ENCODE measurements at regions not wholly inside any gene's neighbourhood (a gene's known extent, or its start where the extent isn't known, plus 50 kb on each side); places are given as distances from the start of the nearest gene placed in this dataset.
"Not testable (repeated sequence)": the region's sequence is repeated elsewhere in the genome, so short reads cannot be mapped to it uniquely, and the experiment has no call there.

DNA sequence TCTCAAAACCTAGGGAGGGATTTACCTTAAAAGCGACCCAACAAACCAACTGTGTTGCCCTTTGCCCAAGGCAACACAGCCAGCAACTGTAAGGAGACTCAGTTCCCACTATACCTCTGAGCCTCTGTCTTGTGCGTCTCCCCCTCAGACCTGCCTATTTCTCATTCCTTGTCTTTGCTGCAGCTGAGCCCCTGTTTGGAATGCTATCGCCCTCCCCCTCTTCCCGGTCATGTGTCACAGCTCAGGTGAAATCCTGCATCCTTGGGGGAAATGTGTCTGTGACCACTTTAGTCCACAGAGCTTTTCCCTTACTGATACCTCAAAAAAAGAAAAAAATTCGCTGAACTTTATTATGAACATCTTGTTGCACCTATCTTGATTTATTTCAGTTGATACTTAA, 52.0 kb upstream of the LRIG1 start:
- no peak for DNase-seq

DNA sequence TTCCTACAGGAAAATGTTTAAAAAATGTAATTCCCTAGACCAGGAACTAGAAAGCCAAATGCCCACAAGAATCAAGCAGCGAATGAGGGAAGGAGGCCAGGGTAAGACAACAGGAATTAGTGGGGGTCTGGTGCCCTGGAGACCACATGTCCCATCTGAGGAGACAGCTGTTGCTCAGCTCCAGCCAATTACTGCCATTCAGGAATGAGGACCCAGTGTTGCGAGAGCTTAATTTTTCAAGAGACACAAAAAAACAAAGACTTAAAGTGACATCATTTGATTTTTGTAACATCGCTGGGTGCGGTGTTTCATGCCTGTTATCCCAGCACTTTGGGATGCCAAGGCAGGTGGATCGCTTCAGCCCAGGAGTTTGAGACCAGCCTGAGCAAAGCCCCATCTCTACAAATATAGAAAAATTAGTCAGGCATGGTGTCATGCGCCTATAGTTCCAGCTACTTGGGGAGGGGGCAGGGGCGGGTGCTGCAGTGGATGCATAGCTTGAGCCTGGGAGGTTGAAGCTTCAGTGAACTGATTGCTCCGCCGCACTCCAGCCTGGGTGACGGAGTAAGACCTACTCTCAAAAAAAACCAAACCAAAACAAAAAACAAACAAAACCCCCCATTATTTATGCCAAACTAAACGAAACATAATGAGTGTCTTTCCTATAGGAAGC, 52.8 kb upstream of the LRIG1 start:
- DNase-seq: no peak

DNA sequence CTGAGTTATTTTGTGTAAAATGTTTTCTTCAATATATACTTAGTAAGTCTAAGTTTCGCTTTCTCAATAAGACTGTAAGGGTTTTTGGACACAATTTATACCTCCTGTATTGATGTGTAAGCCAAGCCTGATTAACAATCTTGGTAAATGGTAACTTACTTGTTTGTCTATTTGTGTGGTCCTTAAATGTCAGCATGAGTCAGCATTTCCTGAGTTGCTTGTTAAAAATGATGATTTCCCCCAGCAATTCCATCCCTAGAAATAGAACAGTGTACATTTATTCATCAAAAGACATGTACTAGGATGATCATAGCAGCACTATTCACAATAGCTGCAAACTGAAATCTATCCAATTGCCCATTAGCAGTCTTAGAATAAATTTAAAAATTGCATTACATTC, 53.4 kb upstream of the LRIG1 start:
- DNase-seq: no peak

DNA sequence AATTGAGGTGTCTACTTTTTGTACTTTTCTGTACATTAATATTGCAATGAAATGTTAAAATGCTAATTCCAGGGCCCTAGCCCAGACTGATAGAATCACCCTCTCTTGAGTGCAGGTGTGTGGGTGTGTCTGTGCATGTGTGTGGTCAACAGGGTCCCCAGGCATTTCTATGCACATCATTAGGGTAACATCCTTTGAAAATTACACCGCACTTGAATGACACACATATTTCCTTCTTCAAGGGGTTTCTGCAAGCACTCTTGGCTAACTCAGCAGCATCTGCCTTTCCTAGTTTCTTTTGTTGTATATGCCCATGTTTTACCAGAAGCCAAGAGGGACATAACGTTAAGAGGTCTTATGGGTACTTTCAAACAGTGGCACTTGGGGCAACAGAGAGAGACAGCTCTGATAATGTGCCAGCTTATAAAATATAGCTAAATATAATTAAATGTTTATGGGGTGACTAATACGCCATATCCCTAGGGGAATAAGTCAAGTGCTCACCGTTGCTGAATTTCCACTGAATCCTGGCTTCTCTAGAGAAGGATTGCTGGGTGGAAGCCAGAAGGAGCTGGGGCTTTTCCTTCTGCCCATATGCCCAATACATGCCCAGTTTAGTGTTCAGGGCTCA, 54.5 kb upstream of the LRIG1 start:
- no peak for DNase-seq

DNA sequence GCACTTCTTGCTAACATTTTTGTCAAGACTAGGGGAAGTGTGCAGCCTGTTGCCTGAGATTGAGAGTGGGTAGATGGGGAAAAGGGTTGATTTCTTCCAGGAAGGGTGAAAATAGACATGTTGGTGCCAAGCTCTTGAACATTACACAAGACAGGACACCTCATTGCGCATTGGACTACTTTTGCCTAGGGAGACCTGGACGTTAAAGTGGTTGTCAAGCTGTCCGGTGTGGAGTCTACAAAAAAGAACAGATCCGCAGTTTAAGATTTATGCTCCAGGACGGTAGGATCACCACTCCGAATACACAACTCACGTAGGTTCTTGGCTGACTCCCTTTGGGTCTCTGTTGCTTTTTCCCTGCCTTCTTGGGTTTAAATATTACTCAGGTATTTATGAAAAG, 56.3 kb upstream of the LRIG1 start:
- no peak for DNase-seq

DNA sequence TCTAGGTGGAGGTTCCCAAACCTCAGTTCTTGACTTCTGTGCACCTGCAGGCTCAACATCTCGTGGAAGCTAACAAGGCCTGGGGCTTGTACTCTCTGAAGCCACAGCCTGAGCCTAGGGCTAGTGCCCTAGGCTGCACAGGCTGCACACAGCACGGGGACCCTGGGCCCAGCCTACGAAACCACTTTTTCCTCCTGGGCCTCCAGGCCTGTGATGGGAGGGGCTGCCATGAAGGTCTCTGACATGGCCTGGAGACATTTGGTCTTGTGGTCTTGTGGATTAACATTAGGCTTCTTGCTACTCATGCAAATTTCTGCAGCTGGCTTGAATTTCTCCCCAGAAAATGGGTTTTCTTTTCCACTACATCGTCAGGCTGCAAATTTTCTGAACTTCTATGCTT, 59.1 kb upstream of the LRIG1 start:
- not testable (repeated sequence) for DNase-seq

DNA sequence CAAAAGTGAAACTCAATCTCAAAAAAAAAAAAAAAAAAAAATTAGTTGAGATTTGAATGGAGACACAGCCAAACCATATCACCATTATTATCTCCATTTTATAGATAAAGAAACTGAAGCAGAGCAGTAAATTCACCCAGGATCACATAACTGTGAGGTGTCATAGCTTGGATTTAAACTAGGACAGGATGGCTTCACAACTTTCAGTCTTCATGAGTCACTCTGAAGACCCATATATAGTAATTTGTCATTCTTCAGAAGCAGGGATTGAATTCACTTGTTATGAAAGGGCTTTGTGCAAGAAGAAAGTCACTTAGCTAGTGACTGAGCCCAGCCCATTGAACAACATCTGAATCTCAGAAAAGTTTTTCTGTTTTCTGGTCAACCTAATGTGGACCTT, 60.5 kb upstream of the LRIG1 start:
- no peak for DNase-seq

DNA sequence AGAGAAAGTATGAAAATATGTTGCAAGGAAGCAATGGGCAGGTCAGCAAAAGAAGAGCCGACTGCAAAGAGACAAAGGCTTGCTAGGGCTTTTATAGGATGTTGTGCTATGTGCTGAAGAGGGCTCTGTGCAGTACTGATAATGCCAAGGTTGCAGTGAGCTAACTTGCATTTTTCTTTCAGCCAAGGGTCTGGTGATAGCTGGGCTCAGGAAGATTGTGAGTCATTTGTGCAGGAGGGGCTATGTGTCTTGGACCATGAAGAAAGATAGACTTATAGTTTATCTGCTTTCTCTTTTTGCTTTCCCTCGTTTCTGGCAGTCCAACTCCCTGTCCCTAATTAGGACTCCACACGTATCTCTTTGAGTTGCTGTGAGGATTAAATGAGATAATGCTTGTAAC, 64.5 kb upstream of the LRIG1 start:
- no peak for DNase-seq

DNA sequence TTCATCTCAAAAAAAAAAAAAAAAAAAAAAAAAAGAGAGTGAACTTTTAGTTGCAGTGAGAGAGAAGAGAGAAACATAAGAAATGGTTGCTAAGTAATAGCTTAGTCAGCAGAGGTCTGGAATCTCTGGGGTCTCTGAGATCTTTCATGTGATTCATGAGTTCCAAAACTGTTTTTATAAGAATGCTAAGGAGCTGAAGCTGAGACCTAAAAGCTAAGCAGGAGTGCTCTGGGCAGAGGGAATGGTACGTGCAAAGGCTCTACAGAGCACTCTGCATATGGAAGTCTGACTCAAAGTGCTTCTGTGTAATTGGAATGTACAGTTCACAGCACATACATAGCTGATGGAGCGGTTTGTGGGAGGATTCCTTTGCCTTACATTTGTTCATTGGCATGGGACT, 66.3 kb upstream of the LRIG1 start:
- DNase-seq: no peak

DNA sequence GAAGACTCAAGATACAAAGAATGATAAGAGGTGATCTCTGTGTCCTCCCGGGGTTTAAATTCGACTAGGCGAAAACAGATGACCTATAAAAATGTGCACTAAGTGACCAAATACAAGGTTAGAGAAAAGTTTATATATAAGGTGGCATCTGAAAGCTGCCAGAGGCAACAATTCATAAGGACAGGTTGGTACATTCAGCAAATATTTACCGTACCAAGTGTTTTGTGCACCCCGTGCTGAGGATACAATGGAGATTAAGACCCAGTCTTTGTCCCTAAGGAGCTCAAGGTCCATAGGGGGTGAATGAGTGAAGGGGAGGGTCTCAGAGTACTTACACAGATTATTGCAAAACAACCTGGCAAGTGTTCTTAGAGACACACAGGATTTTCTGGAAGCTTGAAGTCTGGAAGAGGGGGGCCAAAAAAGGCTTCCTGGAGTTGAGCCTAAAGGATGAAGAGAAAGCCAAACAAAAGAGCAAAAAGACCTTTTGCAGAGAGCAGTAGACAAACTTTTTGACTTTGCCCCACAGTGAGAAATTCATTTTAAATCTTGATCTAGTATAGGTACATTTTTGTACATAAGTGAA, 71.4 kb upstream of the LRIG1 start:
- DNase-seq: no peak

DNA sequence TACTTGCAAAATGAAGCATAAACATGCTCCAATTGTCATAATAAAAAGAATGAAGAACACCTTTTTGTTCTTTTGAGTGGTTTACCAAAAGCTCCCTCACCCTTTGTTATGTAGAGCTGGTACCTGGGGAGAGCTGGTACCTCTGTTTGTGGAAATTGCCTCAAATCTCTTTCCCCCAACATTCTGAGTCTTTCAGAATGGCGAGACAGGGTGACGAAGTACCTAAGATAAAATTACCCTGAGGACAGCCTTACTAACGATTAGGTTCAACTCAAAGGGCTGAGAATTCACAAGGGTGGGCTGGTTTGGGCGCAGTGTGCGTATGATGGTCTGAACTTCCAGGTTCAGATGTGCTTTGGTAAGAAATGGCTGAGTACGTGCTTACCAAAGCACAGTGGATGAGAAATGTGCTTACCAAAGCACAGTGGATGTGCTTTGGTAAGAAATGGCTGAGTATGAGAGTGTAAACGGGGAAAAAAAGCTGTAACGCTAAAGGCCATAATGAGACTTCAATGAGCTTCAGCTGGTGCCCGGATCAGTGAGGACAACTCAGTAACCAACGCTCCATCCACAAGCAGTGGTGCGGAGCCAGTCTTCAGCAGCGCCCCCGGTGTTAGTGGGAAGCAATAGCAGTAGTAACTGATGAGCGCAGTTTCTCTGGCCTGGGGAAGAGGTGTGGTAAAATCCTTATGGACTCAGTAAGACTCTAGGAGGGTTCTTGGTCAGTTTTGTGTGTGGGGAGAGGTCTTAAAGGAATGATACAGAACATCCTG, 72.3 kb upstream of the LRIG1 start:
- no peak for DNase-seq

DNA sequence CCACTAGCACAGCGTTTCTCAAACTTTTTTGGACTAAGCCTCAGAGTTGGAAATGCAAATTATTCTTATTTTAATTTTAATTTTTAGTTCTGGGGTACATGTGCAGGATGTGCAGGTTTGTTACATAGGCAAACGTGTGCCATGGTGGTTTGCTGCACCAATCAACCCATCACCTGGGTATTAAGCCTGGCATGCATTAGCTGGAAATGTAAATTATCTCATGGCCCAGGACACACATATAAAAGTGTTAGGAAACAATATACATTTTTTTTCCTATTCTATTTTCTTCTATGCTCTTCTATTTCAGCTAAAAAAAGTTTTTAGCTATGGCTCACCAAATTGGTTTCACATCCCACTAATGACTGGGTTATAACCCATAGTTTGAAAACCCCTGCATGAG, 73.3 kb upstream of the LRIG1 start:
- DNase-seq: no peak

DNA sequence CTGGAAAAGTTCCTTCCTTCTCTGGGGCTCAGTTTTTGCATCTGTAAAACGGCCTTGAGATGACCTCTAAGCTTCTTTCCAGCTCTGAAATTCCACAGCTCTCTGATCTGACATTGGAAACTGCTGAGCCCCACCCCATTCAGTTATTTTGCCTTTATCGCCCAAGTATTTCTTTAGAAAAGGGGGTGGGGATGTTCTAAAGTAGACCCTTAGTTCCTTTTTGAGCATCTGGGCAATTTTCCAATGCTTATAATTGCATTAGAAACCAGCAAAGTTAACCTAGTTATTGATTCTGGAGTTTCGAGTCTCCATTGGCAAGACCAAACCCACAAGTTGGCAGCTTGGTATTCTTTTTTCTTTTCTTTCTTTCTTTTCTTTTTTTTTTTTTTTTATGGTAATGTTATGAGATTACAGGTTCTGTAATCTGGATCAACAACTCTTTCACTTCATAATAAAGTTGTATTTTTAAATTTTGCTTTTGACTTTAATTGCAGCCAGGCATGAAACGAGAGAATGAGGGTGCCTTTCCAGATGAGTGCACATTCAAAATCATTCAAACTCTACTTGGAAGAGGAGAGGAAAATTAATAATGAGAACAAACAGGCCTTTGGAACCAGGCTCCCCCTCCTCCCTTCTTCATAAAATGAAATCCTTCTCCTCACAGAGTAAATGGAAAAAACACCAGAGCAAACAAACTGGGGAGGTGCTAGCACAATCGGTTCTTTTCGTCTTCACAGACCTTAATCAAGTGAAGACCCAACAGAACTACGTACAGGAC, 76.8 kb upstream of the LRIG1 start:
- DNase-seq: no peak

DNA sequence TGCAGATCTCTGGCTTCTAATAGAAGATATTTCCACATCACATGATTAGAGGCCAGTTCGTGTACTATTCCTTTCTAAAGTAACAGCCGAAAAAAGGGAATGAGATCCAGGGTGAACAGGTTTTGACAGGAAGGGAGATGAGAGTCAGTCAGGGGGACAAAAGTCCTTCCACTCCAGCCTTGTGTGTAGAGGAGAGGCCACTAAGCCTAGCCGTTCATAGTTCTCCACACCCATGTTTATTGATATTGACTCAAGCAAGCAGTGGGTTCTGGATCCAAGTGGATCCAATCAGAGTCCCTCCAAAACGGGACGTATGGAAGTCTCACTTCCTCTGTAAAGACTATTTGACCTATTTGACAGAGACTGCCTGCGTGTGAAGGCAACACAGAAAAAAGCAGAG, 80.4 kb upstream of the LRIG1 start:
- no peak for DNase-seq

DNA sequence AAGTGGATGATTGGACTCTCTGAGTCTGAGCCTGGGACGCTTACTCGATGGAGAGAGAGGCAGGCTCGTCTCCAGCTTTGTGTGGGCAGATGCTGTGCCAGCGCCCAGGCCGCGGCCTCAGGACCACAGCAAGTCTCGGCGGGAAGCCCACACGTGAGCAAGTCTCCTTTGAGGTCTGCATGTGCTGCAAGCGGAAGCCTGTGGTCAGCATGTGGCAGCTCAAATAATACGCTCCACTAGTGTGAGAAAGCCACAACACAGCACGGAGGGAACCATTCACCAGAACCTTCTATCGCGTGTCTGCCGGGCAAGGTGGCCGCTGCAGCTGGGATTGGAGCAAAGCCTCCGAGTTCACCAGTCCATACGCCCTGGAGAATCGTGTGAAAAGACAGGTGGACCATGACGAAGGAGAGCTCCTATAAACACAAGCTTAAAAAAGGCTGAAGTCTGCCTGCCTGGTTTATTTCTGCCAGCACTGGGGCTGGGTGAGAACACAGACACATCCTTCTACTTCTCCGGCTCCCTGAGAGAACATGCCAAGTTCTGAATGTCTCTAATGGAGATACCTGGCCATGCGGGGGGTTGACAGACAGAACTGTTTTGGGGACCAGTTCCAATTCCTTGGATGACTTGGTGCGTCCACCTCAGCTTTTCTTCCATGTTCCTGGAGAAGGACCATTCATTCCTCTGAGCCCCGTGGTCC, 82.0 kb upstream of the LRIG1 start:
- no peak for DNase-seq

DNA sequence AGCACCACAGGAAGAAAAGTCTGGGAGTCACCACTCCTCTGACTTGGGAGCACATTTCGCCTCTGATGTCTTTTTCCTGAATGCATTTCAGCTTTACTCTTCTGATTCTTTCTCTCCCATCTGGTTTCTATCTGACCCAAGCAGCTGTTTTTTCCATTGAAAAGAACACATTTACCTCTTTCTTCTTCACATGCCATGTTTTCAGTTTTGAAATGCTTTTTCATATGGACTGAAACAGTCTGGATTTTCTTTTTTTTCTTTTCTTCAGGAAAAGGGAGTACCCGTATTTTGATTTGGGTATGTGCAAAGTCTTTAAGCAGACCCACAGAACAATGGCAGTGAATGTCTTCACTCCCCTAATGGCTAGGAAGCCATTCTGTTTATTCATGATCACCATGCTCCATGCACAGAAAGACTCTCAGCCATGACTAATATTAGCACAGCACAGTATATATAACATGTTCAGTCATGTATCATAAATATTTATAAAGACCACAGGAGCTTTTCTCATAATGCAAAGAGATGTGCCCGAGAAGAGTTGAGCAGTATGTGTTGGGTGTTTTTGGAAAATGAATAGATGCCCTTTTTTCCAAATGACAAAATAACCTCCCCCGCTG, 82.7 kb upstream of the LRIG1 start:
- DNase-seq: no peak

DNA sequence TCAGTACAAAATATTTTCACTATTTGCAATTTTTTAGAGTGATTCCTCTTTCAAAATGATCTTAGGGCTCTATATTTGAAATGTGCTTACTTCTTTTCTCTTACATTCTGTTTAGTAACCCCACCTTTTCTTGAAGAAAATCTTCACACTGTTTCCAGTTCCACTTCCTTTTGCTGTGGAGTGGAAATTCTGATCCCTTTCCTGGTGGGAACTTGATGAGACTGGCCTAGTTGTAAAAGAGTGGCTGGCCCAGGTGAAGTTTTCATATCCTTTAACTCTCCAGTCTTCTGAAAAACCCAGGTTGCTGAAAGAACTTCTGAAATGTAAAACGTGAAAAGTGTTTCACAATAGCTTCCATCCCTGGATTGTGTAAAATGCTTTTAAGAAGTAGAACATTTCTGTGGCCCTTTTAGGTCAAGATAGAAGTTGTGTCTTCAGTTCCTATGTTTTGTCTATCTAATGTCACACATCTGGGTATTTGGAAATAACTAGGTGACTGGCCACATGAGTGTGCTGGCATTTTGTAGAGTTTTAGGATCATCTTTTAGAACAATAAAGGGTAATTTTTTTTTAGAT, 84.8 kb upstream of the LRIG1 start:
- no peak for DNase-seq

DNA sequence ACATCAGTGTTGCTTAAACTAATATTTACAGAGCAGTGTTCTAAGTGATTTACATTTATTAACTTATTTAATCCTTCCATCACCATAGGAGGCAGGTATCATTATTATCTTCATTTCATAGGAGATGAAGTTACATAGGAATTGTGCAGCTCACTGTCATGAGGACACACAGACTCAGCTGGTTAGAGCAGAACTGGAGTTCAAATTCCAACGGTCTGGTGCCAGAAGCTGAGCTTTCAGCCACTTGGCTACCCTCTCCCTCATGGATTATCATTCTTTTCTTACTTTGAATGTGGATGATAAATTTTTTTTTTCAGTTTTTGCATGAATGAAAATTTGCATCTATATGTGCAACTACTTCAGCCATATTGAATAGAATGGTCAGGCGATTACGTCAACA, 86.0 kb upstream of the LRIG1 start:
- no peak for DNase-seq

DNA sequence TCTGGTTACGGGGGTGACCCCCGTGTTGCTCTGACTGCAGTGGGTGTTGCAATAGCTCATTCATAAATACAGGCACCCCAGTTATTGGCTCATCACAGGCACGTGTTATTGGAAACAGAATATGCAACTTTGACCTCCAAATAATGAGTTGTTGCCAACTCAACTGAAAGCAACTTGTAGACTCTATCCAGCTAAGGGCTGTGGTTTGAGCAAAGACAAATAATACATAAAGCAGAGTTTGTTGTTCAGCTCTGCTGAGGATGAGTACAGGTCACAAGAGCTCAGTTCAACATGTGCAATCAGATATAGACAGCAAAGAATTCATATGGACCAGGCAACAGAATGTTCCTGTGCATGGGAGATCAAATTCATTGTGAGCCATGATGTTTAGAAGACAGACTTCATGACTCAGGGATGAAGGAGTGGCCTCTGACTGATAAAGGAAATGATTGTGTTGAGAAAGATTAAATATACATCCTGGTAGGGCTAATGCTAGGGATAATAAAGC, 87.6 kb upstream of the LRIG1 start:
- no peak for DNase-seq

DNA sequence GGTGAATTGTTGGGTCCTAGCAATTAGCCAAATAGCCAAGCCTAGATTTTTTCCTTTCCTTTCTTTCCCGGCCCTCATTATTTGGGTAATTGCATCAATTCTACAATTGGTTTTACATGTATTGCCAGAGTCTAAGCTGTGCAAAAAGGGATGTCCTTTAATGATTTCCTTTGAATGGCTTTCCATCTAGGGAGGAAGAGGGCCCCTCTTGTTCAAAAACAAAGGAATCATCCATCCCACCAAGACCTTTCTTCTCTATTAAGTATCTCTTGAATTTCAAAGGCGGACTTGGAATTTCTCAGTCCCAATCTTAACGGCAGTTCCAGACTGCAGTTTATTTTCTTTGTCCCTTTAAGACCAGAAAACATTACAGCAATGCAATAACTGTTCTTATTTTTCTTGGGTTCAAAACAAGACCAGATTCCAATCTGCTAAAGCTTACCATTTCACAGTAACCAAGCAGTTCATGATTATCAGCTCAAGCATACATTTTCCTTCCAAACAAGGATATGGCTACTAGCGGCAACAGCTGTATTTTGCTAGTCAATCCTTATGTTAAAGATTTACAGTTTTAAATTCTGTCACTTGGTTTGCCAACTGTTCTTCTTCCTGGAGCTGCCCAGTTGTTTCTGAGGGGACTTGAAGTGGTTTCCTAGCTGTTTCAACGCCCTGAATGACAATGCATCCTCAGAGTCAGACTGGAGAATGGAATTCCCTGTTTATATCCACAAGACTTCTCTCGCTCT, 91.4 kb upstream of the LRIG1 start:
- no peak for DNase-seq

All from NCI-H774 (cell line).